K562 (cell line): ENCODE measurements at regions not wholly inside any gene's neighbourhood (a gene's known extent, or its start where the extent isn't known, plus 50 kb on each side); places are given as distances from the start of the nearest gene placed in this dataset.
A peak's percentile ranks its signal among the peaks of the same experiment; 100 is the strongest.

Experiments used
- ATF2 ChIP-seq: sonication (generic); formaldehyde crosslinking; IDR thresholded peaks from 2 replicates; pipeline ENCODE4 v1.8.1; 2022; ENCODE audit warnings: missing genetic modification reagents
- ATF4 ChIP-seq: fragments of 450-650 bp; formaldehyde crosslinking; IDR thresholded peaks from 2 replicates; pipeline ENCODE4 v1.4.0; 2022; ENCODE audit warnings: mild to moderate bottlenecking, moderate library complexity
- EWSR1 ChIP-seq: fragments of 450-650 bp; IDR thresholded peaks from 2 replicates; pipeline ENCODE4 v1.6.1; 2018; ENCODE audit warnings: borderline replicate concordance, mild to moderate bottlenecking, low read depth, moderate library complexity; ENCODE audit not compliant: partially characterized antibody
- HDAC8 ChIP-seq: fragments of 450-650 bp; IDR thresholded peaks from 2 replicates; pipeline ENCODE4 v1.6.1; 2016; ENCODE audit warnings: mild to moderate bottlenecking, missing genetic modification characterization, moderate library complexity, missing compliant biosample characterization
- MAFF ChIP-seq: IDR thresholded peaks from 2 replicates; pipeline ENCODE4 v1.6.1; 2012; ENCODE audit warnings: low read length, improper control_type of control experiment
- MAX ChIP-seq: sonication (generic); formaldehyde crosslinking; IDR thresholded peaks from 2 replicates; pipeline ENCODE4 v1.9.0; 2022; ENCODE audit warnings: mild to moderate bottlenecking, missing genetic modification reagents
- RERE ChIP-seq: sonication (generic); formaldehyde crosslinking; IDR thresholded peaks from 2 replicates; pipeline ENCODE4 v1.8.0; 2023; ENCODE audit warnings: missing genetic modification reagents, mild to moderate bottlenecking, borderline replicate concordance
- SP1 ChIP-seq: sonication (generic); formaldehyde crosslinking; IDR thresholded peaks from 2 replicates; pipeline ENCODE4 v1.8.1; 2022; ENCODE audit warnings: mild to moderate bottlenecking, missing genetic modification reagents
- TAL1 ChIP-seq: fragments of 450-650 bp; IDR thresholded peaks from 2 replicates; pipeline ENCODE4 v1.6.1; 2016; ENCODE audit warnings: mild to moderate bottlenecking
- THAP12 ChIP-seq: fragments of 250-450 bp; sonication (Bioruptor Pico); IDR thresholded peaks from 2 replicates; pipeline ENCODE4 v1.9.0; 2021; ENCODE audit warnings: mild to moderate bottlenecking, inconsistent platforms
- ZBTB12 ChIP-seq: fragments of 250-450 bp; sonication (Bioruptor Pico); IDR thresholded peaks from 2 replicates; pipeline ENCODE4 v1.4.0; 2020
- ZNF134 ChIP-seq: fragments of 250-450 bp; sonication (Bioruptor Pico); conservative IDR thresholded peaks from 2 replicates; pipeline ENCODE4 v1.4.0; 2020
- ZNF143 ChIP-seq: sonication (generic); formaldehyde crosslinking; IDR thresholded peaks from 2 replicates; pipeline ENCODE4 v1.9.0; 2022; ENCODE audit warnings: mild to moderate bottlenecking, missing genetic modification reagents

GRCh38 chr2:64767670-64768468 lies 114.2 kb upstream of the SERTAD2 start (continued):
- TF ChIP-seq ATF2 (CRISPR knock-in tag) (no peak), TAL1 (no peak), ATF4 (CRISPR knock-in tag) (no peak), THAP12 (CRISPR knock-in tag) (no peak), ZNF143 (CRISPR knock-in tag) (no peak), MAFF (no peak), RERE (CRISPR knock-in tag) (peak; percentile 50; the same call in 1 of the 2 replicates), MAX (peak; percentile 42; the same call in 1 of the 2 replicates), ZNF134 (CRISPR knock-in tag) (no peak), EWSR1 (no peak), SP1 (CRISPR knock-in tag) (peak; percentile 70), HDAC8 (no peak), ZBTB12 (no peak)
